22Rv1 (cell line): ENCODE measurements at regions not wholly inside any gene's neighbourhood (a gene's known extent, or its start where the extent isn't known, plus 50 kb on each side); places are given as distances from the start of the nearest gene placed in this dataset.

Experiments used
- CTCF ChIP-seq: fragments of 450-650 bp; IDR thresholded peaks from 2 replicates; pipeline ENCODE4 v1.5.1; 2017; ENCODE audit warnings: mild to moderate bottlenecking
- ZFX ChIP-seq: fragments of 450-650 bp; IDR thresholded peaks from 2 replicates; pipeline ENCODE4 v1.6.1; 2017; ENCODE audit warnings: antibody characterized with exemption, borderline replicate concordance

GRCh38 chr9:82820186-82820585, 242.8 kb downstream of the RASEF start:
- TF ChIP-seq CTCF (no peak), ZFX (no peak)
